SK-N-SH treated with all-trans-retinoic acid at 6 μM for 48 hours (cell line): ENCODE measurements at regions not wholly inside any gene's neighbourhood (a gene's known extent, or its start where the extent isn't known, plus 50 kb on each side); places are given as distances from the start of the nearest gene placed in this dataset.
"Not testable (repeated sequence)": the region's sequence is repeated elsewhere in the genome, so short reads cannot be mapped to it uniquely, and the experiment has no call there.

Experiments used
- ATAC-seq: fragments of 200-7000 bp; cut with Tn5 transposase; 3 replicates; pipeline ENCODE4 v1.9.1; 2020; ENCODE audit warnings: mild to moderate bottlenecking, moderate library complexity
- BACH2 ChIP-seq: fragments of 250-450 bp; sonication (Bioruptor Pico); IDR thresholded peaks from 2 replicates; pipeline ENCODE4 v1.9.0; 2021; ENCODE audit warnings: mild to moderate bottlenecking, borderline replicate concordance
- CREB5 ChIP-seq: fragments of 250-450 bp; sonication (Bioruptor Pico); IDR thresholded peaks from 2 replicates; pipeline ENCODE4 v1.5.1; 2020; ENCODE audit warnings: low read depth, mild to moderate bottlenecking, moderate library complexity
- CSDC2 ChIP-seq: fragments of 250-450 bp; sonication (Bioruptor Pico); IDR thresholded peaks from 2 replicates; pipeline ENCODE4 v1.5.0; 2020; ENCODE audit warnings: mild to moderate bottlenecking, moderate library complexity
- CSRNP3 ChIP-seq: fragments of 250-450 bp; sonication (Bioruptor Pico); IDR thresholded peaks from 2 replicates; pipeline ENCODE4 v1.5.1; 2021; ENCODE audit warnings: mild to moderate bottlenecking, moderate library complexity
- ESRRG ChIP-seq: fragments of 250-450 bp; sonication (Bioruptor Pico); IDR thresholded peaks from 2 replicates; pipeline ENCODE4 v1.6.1; 2021; ENCODE audit warnings: mild to moderate bottlenecking
- GLIS3 ChIP-seq: fragments of 250-450 bp; sonication (Bioruptor Pico); IDR thresholded peaks from 2 replicates; pipeline ENCODE4 v1.5.0; 2020; ENCODE audit warnings: mild to moderate bottlenecking, moderate library complexity
- ISL1 ChIP-seq: fragments of 250-450 bp; sonication (Bioruptor Pico); IDR thresholded peaks from 2 replicates; pipeline ENCODE4 v2.1.2; 2022; ENCODE audit warnings: mild to moderate bottlenecking, moderate library complexity
- OSR1 ChIP-seq: fragments of 250-450 bp; sonication (Bioruptor Pico); IDR thresholded peaks from 2 replicates; pipeline ENCODE4 v1.8.0; 2022; ENCODE audit warnings: moderate library complexity, mild to moderate bottlenecking, inconsistent platforms
- PATZ1 ChIP-seq: fragments of 250-450 bp; sonication (Bioruptor Pico); IDR thresholded peaks from 2 replicates; pipeline ENCODE4 v1.8.0; 2020; ENCODE audit warnings: mild to moderate bottlenecking, moderate library complexity, borderline replicate concordance
- POU6F1 ChIP-seq: fragments of 250-450 bp; sonication (Bioruptor Pico); IDR thresholded peaks from 2 replicates; pipeline ENCODE4 v1.8.0; 2021; ENCODE audit warnings: low read depth, mild to moderate bottlenecking, moderate library complexity, borderline replicate concordance
- PPARA ChIP-seq: fragments of 250-450 bp; sonication (Bioruptor Pico); IDR thresholded peaks from 2 replicates; pipeline ENCODE4 v1.5.0; 2020; ENCODE audit warnings: mild to moderate bottlenecking, borderline replicate concordance
- RARB ChIP-seq: fragments of 250-450 bp; sonication (Bioruptor Pico); IDR thresholded peaks from 2 replicates; pipeline ENCODE4 v1.8.0; 2021; ENCODE audit warnings: mild to moderate bottlenecking, moderate library complexity
- TOX ChIP-seq: fragments of 250-450 bp; sonication (Bioruptor Pico); IDR thresholded peaks from 2 replicates; pipeline ENCODE4 v1.8.0; 2021; ENCODE audit warnings: mild to moderate bottlenecking, moderate library complexity, borderline replicate concordance
- TSHZ2 ChIP-seq: fragments of 250-450 bp; sonication (Bioruptor Pico); IDR thresholded peaks from 2 replicates; pipeline ENCODE4 v1.5.0; 2020; ENCODE audit warnings: mild to moderate bottlenecking, moderate library complexity
- ZC3H10 ChIP-seq: fragments of 250-450 bp; sonication (Bioruptor Pico); IDR thresholded peaks from 2 replicates; pipeline ENCODE4 v1.5.1; 2021; ENCODE audit warnings: mild to moderate bottlenecking, moderate library complexity
- ZFP3 ChIP-seq: fragments of 250-450 bp; sonication (Bioruptor Pico); IDR thresholded peaks from 2 replicates; pipeline ENCODE4 v1.5.0; 2020; ENCODE audit warnings: mild to moderate bottlenecking, moderate library complexity
- ZFP30 ChIP-seq: fragments of 450-650 bp; formaldehyde crosslinking; IDR thresholded peaks from 2 replicates; pipeline ENCODE4 v1.5.0; 2022; ENCODE audit warnings: mild to moderate bottlenecking, moderate library complexity
- ZNF565 ChIP-seq: fragments of 450-650 bp; formaldehyde crosslinking; conservative IDR thresholded peaks from 2 replicates; pipeline ENCODE4 v1.5.0; 2020; ENCODE audit warnings: low read depth, mild to moderate bottlenecking, moderate library complexity
- ZNF70 ChIP-seq: fragments of 450-650 bp; formaldehyde crosslinking; IDR thresholded peaks from 2 replicates; pipeline ENCODE4 v1.5.0; 2020; ENCODE audit warnings: mild to moderate bottlenecking, moderate library complexity
- ZNF8 ChIP-seq: fragments of 450-650 bp; formaldehyde crosslinking; IDR thresholded peaks from 2 replicates; pipeline ENCODE4 v1.5.0; 2020; ENCODE audit warnings: mild to moderate bottlenecking, moderate library complexity

- TF ChIP-seq ESRRG (CRISPR knock-in tag): no peak
- TF ChIP-seq ZC3H10 (CRISPR knock-in tag): no peak
- ATAC-seq: no peak
These were observed 115.1 kb upstream of the CXADR start for GRCh38 chr21:17397703-17398102.

GRCh38 chr21:17398954-17399353 is 113.9 kb upstream of the CXADR start:
- ATAC-seq: not testable (repeated sequence)

GRCh38 chr21:17402937-17403336 is 109.9 kb upstream of the CXADR start:
- no peak for ATAC-seq

GRCh38 chr21:17406202-17406601 is 106.6 kb upstream of the CXADR start:
- TF ChIP-seq GLIS3 (CRISPR knock-in tag): no peak
- TF ChIP-seq ZC3H10 (CRISPR knock-in tag): no peak
- TF ChIP-seq ZNF565 (CRISPR knock-in tag): no peak
- no peak for TF ChIP-seq TSHZ2 (CRISPR knock-in tag)
- no peak for TF ChIP-seq BACH2 (CRISPR knock-in tag)
- TF ChIP-seq CREB5 (CRISPR knock-in tag): no peak
- TF ChIP-seq PATZ1 (CRISPR knock-in tag): no peak
- no peak for TF ChIP-seq ZFP30 (CRISPR knock-in tag)
- TF ChIP-seq ZFP3 (CRISPR knock-in tag): no peak
- no peak for TF ChIP-seq ZNF70
- TF ChIP-seq TOX: no peak
- TF ChIP-seq ESRRG (CRISPR knock-in tag): no peak
- no peak for TF ChIP-seq PPARA (CRISPR knock-in tag)
- no peak for TF ChIP-seq POU6F1 (CRISPR knock-in tag)
- TF ChIP-seq CSDC2 (CRISPR knock-in tag): no peak
- no peak for TF ChIP-seq CSRNP3 (CRISPR knock-in tag)
- no peak for TF ChIP-seq RARB (CRISPR knock-in tag)
- no peak for TF ChIP-seq ZNF8
- TF ChIP-seq, all 23 proteins: peak for 0
- no peak for ATAC-seq

More at GRCh38 chr21:17402937-17403336, 109.9 kb upstream of the CXADR start:
- no peak for TF ChIP-seq ISL1 (CRISPR knock-in tag)
- no peak for TF ChIP-seq ZNF8
- no peak for TF ChIP-seq OSR1 (CRISPR knock-in tag)
- TF ChIP-seq CREB5 (CRISPR knock-in tag): no peak
- no peak for TF ChIP-seq POU6F1 (CRISPR knock-in tag)
- TF ChIP-seq TOX: no peak
- TF ChIP-seq, all 23 proteins: peak for 0
